Upper lobe of left lung (tissue), 6 donors: ENCODE measurements at regions not wholly inside any gene's neighbourhood (a gene's known extent, or its start where the extent isn't known, plus 50 kb on each side); places are given as distances from the start of the nearest gene placed in this dataset.

Experiments
- ATAC-seq, 2 donors: fragments of 200-7000 bp; cut with Tn5 transposase; one replicate each; pipeline ENCODE4 v1.9.1; 2022; ENCODE audit warnings: mild to moderate bottlenecking in 2 of 2, moderate library complexity in 2 of 2; ENCODE audit not compliant: low FRiP score in 2 of 2
- DNase-seq, 2 donors: peaks; one replicate each; pipeline ENCODE4 v3.0.0-alpha.2; 2019 to 2020
- H3K27ac ChIP-seq, 4 donors: fragments of 200-600 bp; sonication (generic); one replicate each; pipeline ENCODE4 v1.5.1; 2016 to 2019
- H3K27me3 ChIP-seq, 4 donors: fragments of 200-600 bp; sonication (generic); one replicate each; pipeline ENCODE4 v1.5.1; 2017 to 2019
- H3K36me3 ChIP-seq, 4 donors: fragments of 200-600 bp; sonication (generic); one replicate each; pipeline ENCODE4 v1.5.1; 2016 to 2019
- H3K4me1 ChIP-seq, 4 donors: fragments of 200-600 bp; sonication (generic); one replicate each; pipeline ENCODE4 v1.5.1; 2018 to 2019
- H3K4me3 ChIP-seq, 4 donors: fragments of 200-600 bp; sonication (generic); one replicate each; pipeline ENCODE4 v1.5.1; 2017 to 2019; ENCODE audit warnings: mild to moderate bottlenecking in 2 of 4, moderate library complexity in 1 of 4
- H3K9me3 ChIP-seq, 4 donors: fragments of 200-600 bp; sonication (generic); one replicate each; pipeline ENCODE4 v1.5.1; 2018 to 2019
- EP300 ChIP-seq, 4 donors: sonication (generic); formaldehyde crosslinking; IDR thresholded peaks; one replicate each; pipeline ENCODE4 v1.5.1; 2017; ENCODE audit warnings: antibody characterized with exemption in 4 of 4, control low read depth in 2 of 4
- POLR2A ChIP-seq, 4 donors: fragments of 450-650 bp; IDR thresholded peaks; one replicate each; pipeline ENCODE4 v1.5.1; 2016 to 2017; ENCODE audit warnings: antibody characterized with exemption in 4 of 4, mild to moderate bottlenecking in 2 of 4
- POLR2AphosphoS5 ChIP-seq, 2 donors: sonication (generic); formaldehyde crosslinking; IDR thresholded peaks; one replicate each; pipeline ENCODE4 v1.5.1; 2017; ENCODE audit warnings: antibody characterized with exemption in 2 of 2
- WGBS, 2 donors: methylation state at CpG; one replicate each; pipeline ENCODE4 v1.1.5; 2017 to 2018; 5-methylcytosine and 5-hydroxymethylcytosine counted together
- TF ChIP-seq, protein P1 (sequence below), 6 experiments: fragments of 450-650 bp in 4 of 6; fragments of 200-600 bp in 2 of 6; sonication (generic) in 2 of 6; IDR thresholded peaks; one replicate each; pipeline ENCODE4 v1.5.1; 2016 to 2019; ENCODE audit warnings: antibody characterized with exemption in 6 of 6
- donor health status: DM: no; HTN: no; CAD: no; lungs with moderate emphysema.
- donor health status: DM: no; HTN: yes; CAD: no; lungs with severe emphysema.

- no peak for DNase-seq
- no peak for TF ChIP-seq POLR2AphosphoS5 (IDR thresholded peaks at IDR 0.05)
- TF ChIP-seq POLR2A (IDR thresholded peaks at IDR 0.05): no peak
- TF ChIP-seq, protein P1, sequence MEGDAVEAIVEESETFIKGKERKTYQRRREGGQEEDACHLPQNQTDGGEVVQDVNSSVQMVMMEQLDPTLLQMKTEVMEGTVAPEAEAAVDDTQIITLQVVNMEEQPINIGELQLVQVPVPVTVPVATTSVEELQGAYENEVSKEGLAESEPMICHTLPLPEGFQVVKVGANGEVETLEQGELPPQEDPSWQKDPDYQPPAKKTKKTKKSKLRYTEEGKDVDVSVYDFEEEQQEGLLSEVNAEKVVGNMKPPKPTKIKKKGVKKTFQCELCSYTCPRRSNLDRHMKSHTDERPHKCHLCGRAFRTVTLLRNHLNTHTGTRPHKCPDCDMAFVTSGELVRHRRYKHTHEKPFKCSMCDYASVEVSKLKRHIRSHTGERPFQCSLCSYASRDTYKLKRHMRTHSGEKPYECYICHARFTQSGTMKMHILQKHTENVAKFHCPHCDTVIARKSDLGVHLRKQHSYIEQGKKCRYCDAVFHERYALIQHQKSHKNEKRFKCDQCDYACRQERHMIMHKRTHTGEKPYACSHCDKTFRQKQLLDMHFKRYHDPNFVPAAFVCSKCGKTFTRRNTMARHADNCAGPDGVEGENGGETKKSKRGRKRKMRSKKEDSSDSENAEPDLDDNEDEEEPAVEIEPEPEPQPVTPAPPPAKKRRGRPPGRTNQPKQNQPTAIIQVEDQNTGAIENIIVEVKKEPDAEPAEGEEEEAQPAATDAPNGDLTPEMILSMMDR (IDR thresholded peaks at IDR 0.05): no peak
- no peak for TF ChIP-seq EP300 (IDR thresholded peaks at IDR 0.05)
- Histone ChIP-seq H3K4me3 (no peak overlapping the region), H3K27ac (no peak overlapping the region), H3K27me3 (no peaks in the 10 kb centered on the region), H3K4me1 (no peaks in the 10 kb centered on the region), H3K36me3 (no peaks in the 10 kb centered on the region), H3K9me3 (no peaks in the 10 kb centered on the region)
- no peak for ATAC-seq
- 64 to 76% methylated on average over 6 of the region's 6 CpGs for WGBS, 2 donors
These were observed 623.6 kb upstream of the CDH18 start for GRCh38 chr5:20611620-20612019.

DNA sequence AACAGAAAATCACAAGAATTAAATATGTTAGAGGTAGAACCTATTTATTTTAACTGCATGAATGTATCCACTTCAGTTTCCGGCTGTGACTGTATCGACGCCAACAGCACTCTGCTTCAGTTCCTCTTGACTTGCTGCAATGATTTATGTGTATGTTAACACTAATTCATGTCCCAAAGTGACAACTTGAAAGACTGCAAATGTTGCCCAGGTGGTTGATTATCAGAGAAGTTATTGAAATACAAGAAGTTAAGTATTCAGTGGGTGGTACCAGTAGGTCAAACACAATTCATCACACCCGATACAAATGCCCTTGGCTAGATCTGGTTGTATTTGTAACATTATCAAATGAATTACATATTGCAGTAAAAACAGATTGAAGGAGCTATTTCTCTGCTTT lies 622.7 kb upstream of the CDH18 start:
- TF ChIP-seq POLR2AphosphoS5 (IDR thresholded peaks at IDR 0.05) (no peak), EP300 (IDR thresholded peaks at IDR 0.05) (no peak), POLR2A (IDR thresholded peaks at IDR 0.05) (no peak)
- TF ChIP-seq, protein P1 (IDR thresholded peaks at IDR 0.05): no peak
- Histone ChIP-seq H3K9me3 (no peaks in the 10 kb centered on the region), H3K36me3 (no peaks in the 10 kb centered on the region), H3K27ac (no peak overlapping the region), H3K4me3 (no peak overlapping the region), H3K4me1 (no peaks in the 10 kb centered on the region), H3K27me3 (no peaks in the 10 kb centered on the region)
- WGBS, 2 donors: 25 to 32% methylated on average over 4 of the region's 4 CpGs
- no peak for ATAC-seq
- DNase-seq: no peak

- no peak overlapping the region for H3K4me3 ChIP-seq
- 74 to 90% methylated on average over 1 of the region's 1 CpG for WGBS, 2 donors
- H3K27me3 ChIP-seq: no peaks in the 10 kb centered on the region
- DNase-seq (no peak), ATAC-seq (no peak)
- no peaks in the 10 kb centered on the region for H3K4me1 ChIP-seq
- no peak overlapping the region for H3K27ac ChIP-seq
- H3K36me3 ChIP-seq: no peaks in the 10 kb centered on the region
- H3K9me3 ChIP-seq: no peaks in the 10 kb centered on the region
- TF ChIP-seq EP300 (IDR thresholded peaks at IDR 0.05): no peak
- TF ChIP-seq, protein P1 (IDR thresholded peaks at IDR 0.05): no peak
These were observed 621.1 kb upstream of the CDH18 start for GRCh38 chr5:20609126-20609525.

DNA sequence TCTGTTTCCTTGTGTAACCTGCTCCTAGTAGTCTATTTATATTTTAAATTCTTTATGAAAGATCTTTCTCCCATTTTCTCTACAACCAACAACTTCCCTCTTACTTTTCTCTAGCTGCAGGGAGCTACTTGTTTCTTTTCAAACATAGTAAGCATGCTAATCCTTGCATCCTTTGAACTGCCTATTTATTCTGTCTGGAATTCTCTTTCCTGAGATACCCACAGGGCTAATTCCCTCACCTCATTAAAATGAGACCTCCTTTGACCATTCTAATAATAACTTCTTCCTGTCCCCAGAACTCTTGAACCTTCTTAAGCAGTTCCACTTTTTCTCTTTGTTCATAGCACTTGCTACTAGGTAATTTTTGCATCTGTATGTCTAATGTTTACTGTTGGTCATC lies 620.6 kb upstream of the CDH18 start:
- no peak for DNase-seq
- Histone ChIP-seq H3K27me3 (no peaks in the 10 kb centered on the region), H3K9me3 (no peaks in the 10 kb centered on the region), H3K4me1 (no peaks in the 10 kb centered on the region), H3K36me3 (no peaks in the 10 kb centered on the region), H3K27ac (no peak overlapping the region), H3K4me3 (no peak overlapping the region)
- ATAC-seq: no peak
- no peak for TF ChIP-seq EP300 (IDR thresholded peaks at IDR 0.05)
- no peak for TF ChIP-seq POLR2AphosphoS5 (IDR thresholded peaks at IDR 0.05)
- TF ChIP-seq POLR2A (IDR thresholded peaks at IDR 0.05): no peak
- TF ChIP-seq, protein P1 (IDR thresholded peaks at IDR 0.05): no peak

DNA sequence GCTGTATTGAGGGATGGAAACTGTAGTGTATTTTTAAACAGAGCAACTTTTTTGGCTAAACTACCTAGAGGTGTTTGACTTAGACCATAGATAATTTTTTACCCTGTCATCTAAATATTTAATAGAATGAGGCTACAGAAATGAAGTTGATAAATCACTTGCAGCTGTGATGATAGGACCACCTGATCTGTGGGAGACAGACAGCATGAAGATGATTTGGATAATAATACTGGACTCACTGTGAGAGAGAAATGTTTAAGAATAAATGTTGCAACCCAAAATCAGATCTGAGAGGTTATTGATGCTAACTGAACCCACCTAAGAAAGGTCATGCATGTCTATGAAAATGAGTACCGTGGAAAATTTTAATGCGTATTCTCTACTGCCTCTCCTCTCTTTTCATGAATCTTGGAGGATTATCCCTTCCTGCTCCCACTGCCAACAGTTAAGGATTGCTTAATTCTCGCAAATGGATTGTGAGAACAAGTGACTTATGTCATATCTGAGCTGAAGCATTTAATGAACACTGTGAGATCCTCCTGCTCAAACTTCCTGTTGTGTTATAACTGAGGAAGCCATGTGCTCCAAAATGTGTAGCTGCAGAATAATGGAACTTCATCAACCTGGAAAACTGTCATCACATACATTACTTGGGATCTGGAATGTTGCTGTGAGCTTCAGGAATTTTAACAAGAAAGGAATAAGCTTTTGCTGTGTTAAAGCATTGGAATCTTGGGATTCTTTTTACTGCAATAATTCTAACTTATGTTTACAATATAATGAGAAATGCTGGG lies 617.9 kb upstream of the CDH18 start:
- ATAC-seq (no peak), DNase-seq (no peak)
- Histone ChIP-seq H3K4me3 (no peak overlapping the region), H3K27me3 (no peaks in the 10 kb centered on the region), H3K36me3 (no peaks in the 10 kb centered on the region), H3K27ac (no peak overlapping the region), H3K9me3 (peaks cover 0 to 4% (median 0%) of the 10 kb centered on the region in 4 donors), H3K4me1 (no peaks in the 10 kb centered on the region)
- WGBS, 2 donors: 68 to 77% methylated on average over 3 of the region's 3 CpGs
- TF ChIP-seq POLR2A (IDR thresholded peaks at IDR 0.05) (no peak), POLR2AphosphoS5 (IDR thresholded peaks at IDR 0.05) (no peak), EP300 (IDR thresholded peaks at IDR 0.05) (no peak)
- TF ChIP-seq, protein P1 (IDR thresholded peaks at IDR 0.05): no peak
